GM12864 (cell line): ENCODE measurements at regions not wholly inside any gene's neighbourhood (a gene's known extent, or its start where the extent isn't known, plus 50 kb on each side); places are given as distances from the start of the nearest gene placed in this dataset.
A peak's percentile ranks its signal among the peaks of the same experiment; 100 is the strongest.
"Not testable (repeated sequence)": the region's sequence is repeated elsewhere in the genome, so short reads cannot be mapped to it uniquely, and the experiment has no call there.

Source experiments
- DNase-seq: peaks from one replicate; pipeline ENCODE4 v3.0.0-alpha.2; 2011; ENCODE audit warnings: low read depth
- H3K4me3 ChIP-seq: 2 replicates; pipeline ENCODE4 v1.5.1; 2011; ENCODE audit warnings: mild to moderate bottlenecking, low read depth, low read length, control low read depth
- CTCF ChIP-seq: IDR thresholded peaks from 2 replicates; pipeline ENCODE4 v1.5.1; 2011; ENCODE audit warnings: low read depth, mild to moderate bottlenecking, moderate library complexity, low read length, control low read depth, inconsistent platforms; ENCODE audit errors: missing control alignments

DNA sequence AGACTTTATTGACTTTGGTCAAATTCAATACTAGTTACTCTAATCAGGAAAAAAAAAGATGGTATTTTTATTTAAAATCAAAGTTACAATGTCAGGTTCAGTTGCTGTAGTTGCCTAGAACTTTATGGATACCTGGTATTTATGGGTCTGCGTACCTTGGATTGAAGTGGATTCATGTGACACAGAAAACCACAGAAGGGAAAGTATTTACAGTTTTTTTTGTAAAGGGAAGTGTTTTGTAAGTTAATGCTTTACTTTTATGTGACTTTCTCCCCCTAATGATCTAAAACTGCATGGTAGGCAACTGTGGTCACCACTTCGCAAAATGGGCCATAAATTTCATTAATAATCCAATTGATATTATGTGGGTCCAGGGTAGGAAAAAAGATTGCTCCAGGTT is 65.2 kb upstream of the ADA2 start:
- TF ChIP-seq CTCF = no peak
- no peak overlapping the region for H3K4me3 ChIP-seq
- DNase-seq = no peak

GRCh38 chr22:17283865-17284264 is 64.6 kb upstream of the ADA2 start:
- not testable (repeated sequence) for DNase-seq, H3K4me3 ChIP-seq

DNA sequence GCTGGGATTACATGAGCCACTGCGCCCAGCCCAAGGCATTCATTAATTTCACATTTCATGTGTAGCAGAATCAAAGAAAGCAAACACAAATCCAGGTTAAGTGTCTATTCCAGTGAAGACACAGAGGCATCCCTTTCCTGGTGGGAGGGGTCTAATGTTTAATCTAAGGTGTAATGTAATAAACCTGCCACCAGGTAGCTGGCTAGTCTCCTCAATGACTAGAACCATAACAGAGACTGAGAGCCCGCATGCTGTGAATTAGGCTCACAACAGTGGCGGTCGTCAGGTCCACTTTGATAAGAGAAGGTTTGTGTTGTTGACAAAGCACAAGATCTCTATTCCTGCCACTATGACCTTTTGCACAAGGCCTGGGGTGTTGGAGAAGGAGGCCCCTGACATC is 64.2 kb upstream of the ADA2 start:
- H3K4me3 ChIP-seq = no peak overlapping the region
- DNase-seq = no peak
- no peak for TF ChIP-seq CTCF

GRCh38 chr22:17281440-17281841 is 62.2 kb upstream of the ADA2 start:
- no peak for TF ChIP-seq CTCF
- peak; percentile 21 for DNase-seq
- H3K4me3 ChIP-seq = no peak overlapping the region

- H3K4me3 ChIP-seq = no peak overlapping the region
- no peak for DNase-seq
- TF ChIP-seq CTCF = no peak
Observed at GRCh38 chr22:17281026-17281425, 61.8 kb upstream of the ADA2 start.

GRCh38 chr22:17272511-17272991 is 53.3 kb upstream of the ADA2 start:
- H3K4me3 ChIP-seq = no peak overlapping the region
- no peak for TF ChIP-seq CTCF
- no peak for DNase-seq

- TF ChIP-seq CTCF = no peak
- DNase-seq = no peak
- no peak overlapping the region for H3K4me3 ChIP-seq
Observed at GRCh38 chr22:17271711-17272451, 52.6 kb upstream of the ADA2 start.
